Esophagus squamous epithelium (tissue), 5 donors: ENCODE measurements at regions not wholly inside any gene's neighbourhood (a gene's known extent, or its start where the extent isn't known, plus 50 kb on each side); places are given as distances from the start of the nearest gene placed in this dataset.
"Not testable (repeated sequence)": the region's sequence is repeated elsewhere in the genome, so short reads cannot be mapped to it uniquely, and the experiment has no call there.

Source experiments
- DNase-seq: peaks from one replicate; lab custom pipeline; 2025; lab: John Stamatoyannopoulos, UW
- H3K27ac ChIP-seq, 4 donors: fragments of 200-600 bp; sonication (generic); one replicate each; pipeline ENCODE4 v1.5.1; 2016 to 2019; ENCODE audit warnings: mild to moderate bottlenecking in 1 of 4
- H3K27me3 ChIP-seq, 4 donors: fragments of 200-600 bp; sonication (generic); 1 replicate in 3 of 4; 2 replicates in 1 of 4; pipeline versions ENCODE4 v1.5.1 to v1.6.0; 2017 to 2021; ENCODE audit warnings: antibody characterized with exemption in 1 of 4
- H3K36me3 ChIP-seq, 3 donors: fragments of 200-600 bp; sonication (generic); one replicate each; pipeline ENCODE4 v1.5.1; 2016 to 2019
- H3K4me1 ChIP-seq, 3 donors: fragments of 200-600 bp; sonication (generic); one replicate each; pipeline ENCODE4 v1.5.1; 2017 to 2019
- H3K4me3 ChIP-seq, 4 donors: fragments of 200-600 bp; sonication (generic); 1 replicate in 3 of 4; 2 replicates in 1 of 4; pipeline ENCODE4 v1.5.1; 2016 to 2019; ENCODE audit warnings: mild to moderate bottlenecking in 2 of 4, moderate library complexity in 1 of 4
- H3K9me3 ChIP-seq, 3 donors: fragments of 200-600 bp; sonication (generic); one replicate each; pipeline ENCODE4 v1.5.1; 2016 to 2019
- POLR2A ChIP-seq, 4 donors: fragments of 450-650 bp; IDR thresholded peaks; one replicate each; pipeline ENCODE4 v1.6.1; 2017; ENCODE audit warnings: antibody characterized with exemption in 4 of 4, mild to moderate bottlenecking in 4 of 4, moderate library complexity in 3 of 4
- WGBS, 2 donors: methylation state at CpG; one replicate each; pipeline ENCODE4 v1.1.5; 2018; 5-methylcytosine and 5-hydroxymethylcytosine counted together
- intact Hi-C: fragments of 100-400 bp; cut with DNase I; formaldehyde crosslinking; loops from one replicate; pipeline ENCODE4 v1.15.0; 2022
- TF ChIP-seq, protein P1 (sequence below), 6 experiments: fragments of 450-650 bp in 4 of 6; fragments of 200-600 bp in 2 of 6; sonication (generic) in 2 of 6; IDR thresholded peaks; one replicate each; pipeline ENCODE4 v1.5.1; 2016 to 2019; ENCODE audit warnings: antibody characterized with exemption in 6 of 6, mild to moderate bottlenecking in 4 of 6, moderate library complexity in 4 of 6
- donor health status: DM: yes; HTN: yes; CAD: no.

DNA sequence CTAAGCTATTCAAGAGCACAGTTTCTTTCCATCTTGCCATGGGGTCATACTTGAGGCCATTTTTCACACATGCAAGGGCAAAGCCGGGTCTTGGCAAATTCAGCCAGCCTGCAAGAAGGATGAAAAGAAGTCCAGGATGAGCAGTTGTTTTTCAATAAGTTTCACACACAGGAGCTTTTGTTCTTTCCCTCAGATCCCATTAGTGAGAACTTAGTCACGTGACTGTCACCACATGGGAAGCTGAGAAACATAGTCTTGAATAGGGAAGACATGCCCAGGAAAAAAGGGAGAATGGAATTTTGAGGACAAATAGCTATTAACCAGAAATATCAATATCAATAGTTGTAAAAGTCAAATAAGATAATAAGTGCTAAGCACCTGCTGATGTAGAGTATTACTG, 137.7 kb downstream of the AHR start:
- Histone ChIP-seq H3K4me1 (no peaks in the 10 kb centered on the region), H3K4me3 (no peak overlapping the region), H3K27ac (no peak overlapping the region), H3K27me3 (no peaks in the 10 kb centered on the region), H3K9me3 (no peaks in the 10 kb centered on the region), H3K36me3 (no peaks in the 10 kb centered on the region)
- no peak for DNase-seq
- 50 to 78% methylated on average over 2 of the region's 2 CpGs for WGBS, 2 donors
- intact Hi-C loops = no loop called here
- no peak for TF ChIP-seq POLR2A (IDR thresholded peaks at IDR 0.05)

DNA sequence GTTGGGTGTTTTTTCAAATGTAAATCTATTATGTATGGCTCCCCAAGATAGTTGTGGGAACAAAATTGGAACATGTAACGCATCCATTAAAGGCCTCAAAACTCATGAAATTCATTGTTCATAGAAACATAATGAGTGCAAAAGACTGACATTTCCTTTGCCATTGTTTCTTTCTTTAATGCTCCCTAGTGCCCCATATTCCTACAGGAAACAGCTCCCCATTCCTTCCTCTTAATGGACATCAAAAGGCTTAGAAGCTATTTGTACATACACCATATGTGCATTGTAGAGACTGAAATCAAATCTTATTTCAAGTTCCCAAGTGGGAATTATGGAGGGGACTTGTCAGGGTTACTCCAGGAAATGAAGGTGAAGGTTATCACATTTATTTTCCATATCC, 139.1 kb downstream of the AHR start:
- WGBS, 2 donors = 87 to 90% methylated on average over 1 of the region's 1 CpG
- TF ChIP-seq POLR2A (IDR thresholded peaks at IDR 0.05) = no peak
- TF ChIP-seq, protein P1, sequence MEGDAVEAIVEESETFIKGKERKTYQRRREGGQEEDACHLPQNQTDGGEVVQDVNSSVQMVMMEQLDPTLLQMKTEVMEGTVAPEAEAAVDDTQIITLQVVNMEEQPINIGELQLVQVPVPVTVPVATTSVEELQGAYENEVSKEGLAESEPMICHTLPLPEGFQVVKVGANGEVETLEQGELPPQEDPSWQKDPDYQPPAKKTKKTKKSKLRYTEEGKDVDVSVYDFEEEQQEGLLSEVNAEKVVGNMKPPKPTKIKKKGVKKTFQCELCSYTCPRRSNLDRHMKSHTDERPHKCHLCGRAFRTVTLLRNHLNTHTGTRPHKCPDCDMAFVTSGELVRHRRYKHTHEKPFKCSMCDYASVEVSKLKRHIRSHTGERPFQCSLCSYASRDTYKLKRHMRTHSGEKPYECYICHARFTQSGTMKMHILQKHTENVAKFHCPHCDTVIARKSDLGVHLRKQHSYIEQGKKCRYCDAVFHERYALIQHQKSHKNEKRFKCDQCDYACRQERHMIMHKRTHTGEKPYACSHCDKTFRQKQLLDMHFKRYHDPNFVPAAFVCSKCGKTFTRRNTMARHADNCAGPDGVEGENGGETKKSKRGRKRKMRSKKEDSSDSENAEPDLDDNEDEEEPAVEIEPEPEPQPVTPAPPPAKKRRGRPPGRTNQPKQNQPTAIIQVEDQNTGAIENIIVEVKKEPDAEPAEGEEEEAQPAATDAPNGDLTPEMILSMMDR (IDR thresholded peaks at IDR 0.05) = no peak
- intact Hi-C loops = no loop called here
- no peak for DNase-seq
- Histone ChIP-seq H3K36me3 (no peaks in the 10 kb centered on the region), H3K4me3 (no peak overlapping the region), H3K9me3 (no peaks in the 10 kb centered on the region), H3K4me1 (no peaks in the 10 kb centered on the region), H3K27ac (no peak overlapping the region), H3K27me3 (no peaks in the 10 kb centered on the region)

DNA sequence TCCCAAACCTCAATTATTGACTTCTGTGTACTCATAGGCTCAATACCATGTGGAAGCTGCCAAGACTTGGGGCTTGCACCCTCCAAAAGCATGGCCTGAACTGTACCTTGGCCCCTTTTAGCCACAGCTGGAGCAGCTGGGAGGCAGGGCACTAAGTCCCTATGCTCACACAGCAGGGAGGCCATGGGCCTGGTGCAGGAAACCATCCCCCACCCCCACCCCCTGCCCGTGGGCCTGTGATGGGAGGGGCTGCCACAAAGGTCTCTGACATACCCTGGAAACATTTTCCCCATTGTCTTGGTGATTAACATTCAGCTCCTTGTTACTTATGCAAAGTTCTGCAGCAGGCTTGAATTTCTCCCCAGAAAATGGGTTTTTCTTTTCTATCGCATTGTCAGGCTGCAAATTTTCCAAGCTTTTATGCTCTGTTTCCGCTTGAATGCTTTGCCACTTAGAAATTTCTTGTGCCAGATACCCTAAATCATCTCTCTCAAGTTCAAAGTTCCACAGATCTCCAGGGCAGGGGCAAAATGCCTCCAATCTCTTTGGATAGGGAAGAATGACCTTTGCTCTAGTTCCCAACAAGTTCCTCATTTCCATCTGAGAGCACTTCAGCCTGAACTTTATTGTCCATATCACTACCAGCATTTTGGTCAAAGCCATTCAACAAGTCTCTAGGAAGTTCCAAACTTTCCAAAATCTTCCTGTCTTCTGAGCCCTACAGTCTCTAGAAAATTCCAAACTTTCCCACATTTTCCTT, 141.8 kb downstream of the AHR start:
- H3K27me3 ChIP-seq, intact Hi-C loops, DNase-seq, H3K4me3 ChIP-seq, H3K9me3 ChIP-seq, H3K36me3 ChIP-seq, H3K27ac ChIP-seq: not testable (repeated sequence)
- WGBS, 2 donors = 90 to 95% methylated on average over 1 to 2 of the region's 3 CpGs
- H3K4me1 ChIP-seq = peaks cover 0 to 11% (median 8%) of the 10 kb centered on the region in 3 donors

DNA sequence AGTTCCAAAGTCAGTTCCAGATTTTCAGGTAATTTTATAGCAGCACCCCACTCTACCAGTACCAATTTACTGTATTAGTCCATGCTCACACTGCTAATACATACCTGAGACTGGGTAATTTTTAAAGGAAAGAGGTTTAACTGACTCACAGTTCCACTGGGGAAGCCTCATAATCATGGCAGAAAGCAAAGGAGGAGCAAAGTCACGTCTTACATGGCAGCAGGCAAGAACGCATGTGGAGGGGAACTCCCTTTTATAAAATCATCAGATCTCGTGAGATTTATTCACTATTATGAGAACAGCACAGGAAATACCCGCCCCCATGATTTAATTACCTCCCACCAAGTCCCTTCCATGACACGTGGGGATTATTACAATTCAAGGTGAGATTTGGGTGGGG, 142.4 kb downstream of the AHR start:
- no peak for DNase-seq
- TF ChIP-seq, protein P1 (IDR thresholded peaks at IDR 0.05) = no peak
- TF ChIP-seq POLR2A (IDR thresholded peaks at IDR 0.05) = no peak
- Histone ChIP-seq H3K9me3 (no peaks in the 10 kb centered on the region), H3K27me3 (no peaks in the 10 kb centered on the region), H3K4me1 (peaks cover 0 to 11% (median 8%) of the 10 kb centered on the region in 3 donors), H3K4me3 (no peak overlapping the region), H3K27ac (no peak overlapping the region), H3K36me3 (no peaks in the 10 kb centered on the region)
- intact Hi-C loops = no loop called here
- 72 to 92% methylated on average over 5 of the region's 5 CpGs for WGBS, 2 donors

DNA sequence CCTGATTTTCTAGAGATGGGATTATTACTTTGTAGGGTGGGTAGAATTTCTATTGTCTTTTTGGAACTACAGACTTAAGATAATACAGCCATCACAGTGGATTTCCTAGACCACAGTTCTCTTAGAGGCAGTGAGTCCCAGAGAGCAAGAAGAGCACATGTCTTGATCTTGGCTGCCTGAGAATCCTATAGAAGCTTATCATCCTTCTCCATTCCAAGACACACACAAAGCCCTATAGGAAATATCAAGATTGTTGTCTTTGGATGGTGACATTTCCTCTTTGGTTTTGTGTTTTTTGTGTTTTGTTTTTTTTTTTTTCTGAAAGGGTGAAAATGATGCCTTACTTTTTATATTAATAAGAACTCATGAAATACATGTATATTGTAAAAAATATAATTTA, 143.1 kb downstream of the AHR start:
- no peaks in the 10 kb centered on the region for H3K27me3 ChIP-seq
- no peaks in the 10 kb centered on the region for H3K36me3 ChIP-seq
- H3K4me3 ChIP-seq = no peak overlapping the region
- intact Hi-C loops = no loop called here
- peaks cover 0 to 11% (median 8%) of the 10 kb centered on the region in 3 donors for H3K4me1 ChIP-seq
- no peaks in the 10 kb centered on the region for H3K9me3 ChIP-seq
- no peak overlapping the region for H3K27ac ChIP-seq
- no peak for TF ChIP-seq POLR2A (IDR thresholded peaks at IDR 0.05)
- TF ChIP-seq, protein P1 (IDR thresholded peaks at IDR 0.05) = no peak
- DNase-seq = no peak

DNA sequence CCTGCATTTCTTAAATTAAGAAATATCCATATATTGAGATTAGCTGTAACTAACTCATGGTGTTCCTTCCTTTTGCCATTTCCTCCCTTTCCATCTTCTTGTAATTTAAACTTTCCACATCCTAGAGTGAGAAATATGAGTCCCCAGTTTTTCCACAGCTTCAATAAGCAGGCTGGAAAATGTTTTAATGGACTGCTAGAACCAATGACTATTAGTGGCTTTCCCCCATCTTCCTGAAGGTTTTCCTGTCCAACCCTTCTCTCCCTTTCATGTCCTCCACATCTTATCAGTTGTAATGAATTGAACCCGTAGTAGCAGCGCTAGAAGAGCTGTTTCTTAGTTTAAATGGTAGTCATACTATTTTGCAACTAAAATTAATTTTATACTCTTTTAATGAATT, 145.7 kb downstream of the AHR start:
- TF ChIP-seq, protein P1 (IDR thresholded peaks at IDR 0.05) = no peak
- TF ChIP-seq POLR2A (IDR thresholded peaks at IDR 0.05) = no peak
- DNase-seq = no peak
- Histone ChIP-seq H3K27ac (no peak overlapping the region), H3K27me3 (no peaks in the 10 kb centered on the region), H3K36me3 (no peaks in the 10 kb centered on the region), H3K9me3 (peaks cover 0 to 22% (median 8%) of the 10 kb centered on the region in 3 donors), H3K4me3 (no peak overlapping the region), H3K4me1 (peaks cover 0 to 11% (median 8%) of the 10 kb centered on the region in 3 donors)
- WGBS, 2 donors = 76 to 89% methylated on average over 2 of the region's 2 CpGs
- intact Hi-C loops = no loop called here
